ENCODE measurements at regions not wholly inside any gene's neighbourhood (a gene's known extent, or its start where the extent isn't known, plus 50 kb on each side); places are given as distances from the start of the nearest gene placed in this dataset.

GRCh38 chr6:105795366-105795765, 290.8 kb upstream of the PRDM1 start:
- no peak for TF ChIP-seq CTCF (IDR thresholded peaks at IDR 0.05; ENCODE audit: low read depth, low read length)
- no peak for TF ChIP-seq EZH2phosphoT487 (IDR thresholded peaks at IDR 0.05; ENCODE audit: low read depth)
